ENCODE measurements at regions not wholly inside any gene's neighbourhood (a gene's known extent, or its start where the extent isn't known, plus 50 kb on each side); places are given as distances from the start of the nearest gene placed in this dataset.
"Not testable (repeated sequence)": the region's sequence is repeated elsewhere in the genome, so short reads cannot be mapped to it uniquely, and the experiment has no call there.

DNA sequence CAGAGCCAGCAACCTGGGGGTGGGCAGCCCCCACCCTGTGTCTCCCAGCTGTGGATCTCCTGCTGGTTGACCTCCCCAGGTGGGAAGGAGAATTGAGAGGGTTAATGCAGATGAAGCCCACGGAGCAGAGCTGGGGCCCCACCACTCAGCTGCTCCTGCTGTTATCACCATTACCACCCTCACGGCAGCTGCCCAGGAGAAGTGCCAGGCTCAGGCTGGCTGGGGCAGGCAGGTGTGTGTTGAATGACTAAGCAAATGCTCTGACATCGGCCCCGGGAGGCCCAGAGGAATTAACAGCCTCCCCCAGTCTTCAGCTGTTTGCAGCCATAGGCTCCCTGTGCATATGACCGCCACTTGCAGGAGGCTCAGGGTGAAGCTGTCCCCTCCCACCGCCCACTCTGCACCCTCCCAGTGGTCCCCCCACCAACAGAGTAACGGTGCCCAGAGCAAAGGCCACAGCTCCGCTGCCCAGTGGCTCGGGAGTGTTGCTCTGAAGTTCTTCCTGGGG lies 133.8 kb downstream of the CPZ start:
- no peak for TF ChIP-seq JUND (IDR thresholded peaks at IDR 0.05; ENCODE audit: low read depth)
- in situ Hi-C loops (cut with HindIII; ENCODE audit: low pct_unique_long_range_greater_than_20kb, low sequenced_read_pairs) = no loop called here
- DNase-seq (ENCODE audit: low read depth in 1 of 2, low spot score in 1 of 2) = no peak

DNA sequence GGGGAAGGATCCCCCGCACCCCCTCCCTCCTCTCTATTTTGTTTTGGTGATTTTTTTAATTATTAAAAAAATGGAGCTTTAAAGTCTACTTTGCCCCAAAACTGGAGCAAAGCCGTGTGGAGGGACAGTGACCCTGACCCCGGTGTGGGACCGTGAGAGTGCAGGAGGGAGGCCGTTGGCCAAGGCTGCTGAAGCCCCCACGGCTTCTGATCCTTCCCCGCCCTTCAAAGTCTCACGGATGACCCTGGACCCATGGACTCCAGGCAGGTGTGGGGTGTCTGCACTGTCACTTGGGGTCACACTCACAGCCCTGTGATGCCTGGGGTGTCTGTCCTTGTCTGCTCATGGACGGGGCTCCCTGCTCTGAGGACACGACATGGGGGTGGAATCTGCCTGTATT lies 133.3 kb downstream of the CPZ start:
- DNase-seq (ENCODE audit: low read depth in 1 of 2, low spot score in 1 of 2) = no peak
- in situ Hi-C loops (cut with HindIII; ENCODE audit: low pct_unique_long_range_greater_than_20kb, low sequenced_read_pairs) = no loop called here
- no peak for TF ChIP-seq JUND (IDR thresholded peaks at IDR 0.05; ENCODE audit: low read depth)

- DNase-seq (ENCODE audit: low read depth in 1 of 2, low spot score in 1 of 2) = no peak
- no peak for TF ChIP-seq JUND (IDR thresholded peaks at IDR 0.05; ENCODE audit: low read depth)
- in situ Hi-C loops (cut with HindIII; ENCODE audit: low pct_unique_long_range_greater_than_20kb, low sequenced_read_pairs) = no loop called here
These were observed 132.7 kb downstream of the CPZ start for GRCh38 chr4:8725071-8725841.

DNA sequence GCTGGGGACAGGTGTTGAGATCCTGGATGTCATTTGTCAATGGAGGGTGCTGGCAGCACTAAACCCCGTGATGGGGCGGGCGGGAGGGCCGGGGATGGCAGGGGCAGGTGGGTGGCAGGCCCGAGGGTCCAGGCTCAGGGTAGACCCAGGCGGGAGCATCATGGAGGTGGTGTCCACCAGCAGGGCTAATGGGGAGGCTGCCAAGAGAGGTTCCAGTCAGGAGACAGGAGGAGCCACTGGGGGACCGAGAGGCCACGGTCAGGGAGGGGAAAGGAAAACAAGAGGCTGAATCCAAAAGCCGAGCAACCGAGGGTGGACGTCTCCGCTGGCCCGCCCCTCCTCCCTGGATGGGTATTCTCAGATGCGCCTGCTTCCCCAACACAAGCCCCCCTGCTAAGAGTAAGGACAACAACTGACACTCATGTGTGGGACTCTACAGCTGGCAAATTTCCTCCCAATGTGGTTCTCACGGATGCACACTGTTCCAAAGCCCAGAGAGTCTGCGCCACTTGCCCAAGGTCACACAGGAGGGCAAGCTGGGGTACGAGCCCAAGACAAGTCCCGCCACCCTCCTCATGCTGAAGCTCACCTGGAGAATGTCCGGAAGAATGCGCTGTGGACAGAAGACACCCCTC lies 132.0 kb downstream of the CPZ start:
- no peak for TF ChIP-seq JUND (IDR thresholded peaks at IDR 0.05; ENCODE audit: low read depth)
- in situ Hi-C loops (cut with HindIII; ENCODE audit: low pct_unique_long_range_greater_than_20kb, low sequenced_read_pairs) = no loop called here

DNA sequence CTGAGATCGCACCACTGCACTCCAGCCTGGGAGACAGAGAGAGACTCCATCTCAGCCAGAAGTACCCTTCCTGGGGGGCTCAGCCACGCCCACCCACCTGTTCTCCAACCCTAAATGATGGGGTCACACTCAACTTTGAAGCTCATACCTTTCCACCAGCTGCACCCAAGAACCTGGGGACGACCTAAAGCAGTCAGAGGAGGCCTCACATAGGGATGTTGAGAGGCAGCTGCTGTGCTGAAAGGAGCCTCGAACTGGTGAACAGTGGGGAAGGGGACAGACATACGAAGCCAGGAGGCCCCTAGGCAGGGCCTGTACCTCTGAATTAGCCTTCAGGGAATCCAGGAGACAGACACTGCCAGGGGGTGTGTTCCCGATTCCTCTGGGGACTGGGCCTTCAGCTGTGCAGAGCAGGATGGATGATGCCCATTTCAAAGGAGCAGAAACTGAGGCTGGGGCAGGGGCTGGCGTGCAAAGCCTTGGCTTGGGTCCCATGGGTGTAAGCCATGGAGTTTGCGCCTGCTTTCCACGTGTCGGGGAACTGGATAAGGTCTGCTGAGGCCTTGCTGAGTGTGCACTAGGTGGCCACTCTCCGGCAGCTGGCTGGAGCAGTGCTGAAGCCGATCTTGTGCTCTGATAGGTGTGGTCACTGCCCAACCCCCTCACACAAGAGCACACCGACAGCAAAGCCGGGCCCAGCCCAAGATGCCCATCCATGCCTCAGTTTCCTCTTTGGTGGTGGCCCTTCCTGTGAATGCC lies 130.8 kb downstream of the CPZ start:
- no peak for TF ChIP-seq JUND (IDR thresholded peaks at IDR 0.05; ENCODE audit: low read depth)
- in situ Hi-C loops (cut with HindIII; ENCODE audit: low pct_unique_long_range_greater_than_20kb, low sequenced_read_pairs) = no loop called here

More for the DNA sequence above, 132.0 kb downstream of the CPZ start:
- DNase-seq (ENCODE audit: low read depth in 1 of 2, low spot score in 1 of 2) = no peak

GRCh38 chr4:8722556-8722955 lies 130.0 kb downstream of the CPZ start:
- DNase-seq (ENCODE audit: low read depth in 1 of 2, low spot score in 1 of 2) = no peak
- TF ChIP-seq JUND (IDR thresholded peaks at IDR 0.05; ENCODE audit: low read depth) = no peak

More for the DNA sequence above, 130.8 kb downstream of the CPZ start:
- no peak for DNase-seq (ENCODE audit: low read depth in 1 of 2, low spot score in 1 of 2)

GRCh38 chr4:8721621-8722020 lies 129.1 kb downstream of the CPZ start:
- in situ Hi-C loops (cut with HindIII; ENCODE audit: low pct_unique_long_range_greater_than_20kb, low sequenced_read_pairs) = no loop called here
- DNase-seq (ENCODE audit: low read depth in 1 of 2, low spot score in 1 of 2) = no peak
- TF ChIP-seq JUND (IDR thresholded peaks at IDR 0.05; ENCODE audit: low read depth) = no peak

More at GRCh38 chr4:8722556-8722955, 130.0 kb downstream of the CPZ start:
- in situ Hi-C loops (cut with HindIII; ENCODE audit: low pct_unique_long_range_greater_than_20kb, low sequenced_read_pairs) = no loop called here

GRCh38 chr4:8719421-8719820 lies 126.9 kb downstream of the CPZ start:
- TF ChIP-seq JUND (IDR thresholded peaks at IDR 0.05; ENCODE audit: low read depth) = no peak
- no peak for DNase-seq (ENCODE audit: low read depth in 1 of 2, low spot score in 1 of 2)
- in situ Hi-C loops (cut with HindIII; ENCODE audit: low pct_unique_long_range_greater_than_20kb, low sequenced_read_pairs) = no loop called here

GRCh38 chr4:8717470-8717869 lies 124.9 kb downstream of the CPZ start:
- in situ Hi-C loops (cut with HindIII; ENCODE audit: low pct_unique_long_range_greater_than_20kb, low sequenced_read_pairs) = not testable (repeated sequence)

DNA sequence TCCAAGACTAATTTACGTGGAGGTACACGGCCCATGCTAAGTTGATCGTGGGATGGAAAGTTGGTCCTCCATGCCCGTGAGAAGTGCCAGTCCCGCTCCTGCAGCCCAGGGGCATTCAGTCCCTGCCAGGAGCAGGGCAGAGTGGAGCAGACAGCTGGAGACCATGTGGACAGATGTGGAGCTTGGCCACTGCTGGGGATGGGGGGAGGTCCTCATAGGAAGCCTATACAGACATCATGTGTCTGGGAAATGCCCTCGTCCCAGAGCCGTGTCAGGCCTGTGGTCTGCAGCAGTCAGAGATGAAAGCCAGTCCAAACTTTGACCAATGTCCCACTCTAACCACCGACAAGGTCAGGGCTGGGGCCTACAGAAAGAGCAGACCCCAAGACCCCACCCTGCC lies 118.4 kb downstream of the CPZ start:
- no peak for DNase-seq (ENCODE audit: low read depth in 1 of 2, low spot score in 1 of 2)
- in situ Hi-C loops (cut with HindIII; ENCODE audit: low pct_unique_long_range_greater_than_20kb, low sequenced_read_pairs) = no loop called here
- TF ChIP-seq JUND (IDR thresholded peaks at IDR 0.05; ENCODE audit: low read depth) = no peak

More at GRCh38 chr4:8717470-8717869, 124.9 kb downstream of the CPZ start:
- not testable (repeated sequence) for DNase-seq (ENCODE audit: low read depth in 1 of 2, low spot score in 1 of 2)

GRCh38 chr4:8710416-8710815 lies 117.9 kb downstream of the CPZ start:
- TF ChIP-seq JUND (IDR thresholded peaks at IDR 0.05; ENCODE audit: low read depth) = no peak
- DNase-seq (ENCODE audit: low read depth in 1 of 2, low spot score in 1 of 2) = no peak
- in situ Hi-C loops (cut with HindIII; ENCODE audit: low pct_unique_long_range_greater_than_20kb, low sequenced_read_pairs) = no loop called here

DNA sequence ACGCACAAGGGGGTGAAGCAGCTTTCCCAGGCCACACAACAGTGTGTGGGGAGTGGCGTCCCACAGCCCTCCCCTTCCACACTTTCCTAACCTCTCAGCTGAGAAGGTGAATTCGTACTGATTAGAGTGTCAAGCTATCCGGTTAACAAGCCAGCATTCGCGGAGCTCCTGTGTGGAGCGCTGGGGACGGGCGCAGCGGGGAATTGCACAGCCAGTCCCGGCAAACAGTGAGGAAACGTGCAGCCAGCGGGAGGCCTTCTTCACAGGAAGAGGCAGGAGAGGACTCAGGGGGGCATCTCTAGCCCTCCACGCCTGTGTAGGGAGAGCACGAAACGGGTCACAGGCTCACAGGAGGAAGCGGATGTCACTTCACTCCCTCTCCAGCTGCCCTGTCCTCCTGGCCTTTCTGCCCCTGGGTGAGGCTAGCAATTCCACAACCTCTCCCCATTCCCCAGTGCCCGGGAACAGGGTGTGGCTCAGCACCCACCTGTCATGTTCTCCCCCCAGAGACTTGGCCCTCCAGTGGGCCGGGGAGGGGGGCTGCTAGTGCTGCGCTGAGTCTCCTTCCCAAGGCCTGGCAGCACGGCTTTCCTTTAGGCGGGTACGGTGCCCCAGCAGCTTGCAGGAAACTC lies 117.3 kb downstream of the CPZ start:
- DNase-seq (ENCODE audit: low read depth in 1 of 2, low spot score in 1 of 2) = no peak
- TF ChIP-seq JUND (IDR thresholded peaks at IDR 0.05; ENCODE audit: low read depth) = no peak
- in situ Hi-C loops (cut with HindIII; ENCODE audit: low pct_unique_long_range_greater_than_20kb, low sequenced_read_pairs) = no loop called here

All from T47D (cell line).